ENCODE measurements at regions not wholly inside any gene's neighbourhood (a gene's known extent, or its start where the extent isn't known, plus 50 kb on each side); places are given as distances from the start of the nearest gene placed in this dataset.

DNA sequence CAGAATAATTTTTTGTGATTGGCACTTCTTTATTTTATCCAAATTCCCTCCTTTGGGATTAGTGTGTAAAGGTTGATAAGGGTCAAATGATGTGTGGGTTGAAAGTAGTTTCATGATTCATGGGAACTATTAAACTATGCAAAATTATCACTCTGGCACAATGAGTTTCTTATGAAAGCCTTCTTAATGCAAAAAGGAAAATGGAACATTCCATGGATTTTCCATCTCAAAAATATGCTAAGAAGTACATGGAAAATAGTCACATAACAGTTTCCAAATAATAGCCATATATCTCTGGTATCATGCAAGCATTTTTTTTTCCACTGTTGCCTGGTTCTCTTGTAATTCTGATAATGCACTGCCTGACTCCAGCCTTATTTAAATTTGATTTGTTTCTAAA, 639.7 kb downstream of the NR4A2 start:
- H3K4me1 ChIP-seq (replicated peaks in 1 of 4; ENCODE audit: control insufficient read depth in 3 of 4, insufficient read depth in 4 of 4, low read length in 3 of 4) = no peaks in the 10 kb centered on the region
- H3K9me3 ChIP-seq (ENCODE audit: insufficient read depth in 2 of 2, low read depth in 1 of 2, low read length in 1 of 2) = no peaks in the 10 kb centered on the region
- no peak overlapping the region for H4K5ac ChIP-seq (ENCODE audit: insufficient read length, low read depth, low read length)
- no peak overlapping the region for H2BK12ac ChIP-seq (ENCODE audit: low read depth, low read length)
- H3K14ac ChIP-seq (ENCODE audit: insufficient read length) = no peak overlapping the region
- H3K9ac ChIP-seq (replicated peaks in 1 of 4; ENCODE audit: extremely low read depth in 1 of 4, low read depth in 3 of 4, low read length in 3 of 4) = no peak overlapping the region
- H3K79me2 ChIP-seq (ENCODE audit: control insufficient read depth in 1 of 2, insufficient read depth in 2 of 2, low read length in 2 of 2) = no peaks in the 10 kb centered on the region
- no peak overlapping the region for H4K8ac ChIP-seq (ENCODE audit: extremely low read depth, insufficient read depth, low read length)
- no peak overlapping the region for H3K56ac ChIP-seq (replicated peaks; ENCODE audit: insufficient read length, low read depth, low read length)
- H2AK5ac ChIP-seq (ENCODE audit: low read depth, low read length) = no peak overlapping the region
- no peak for FAIRE-seq
- H3K4me2 ChIP-seq (ENCODE audit: insufficient read depth in 1 of 2, low read depth in 2 of 2, low read length in 2 of 2) = no peak overlapping the region
- H2AFZ ChIP-seq (ENCODE audit: low read length) = no peak overlapping the region
- ChIA-PET CTCF (ENCODE audit: partially characterized antibody) (no interaction called here), POLR2A (ENCODE audit: partially characterized antibody) (no interaction called here)
- no peaks in the 10 kb centered on the region for H4K20me1 ChIP-seq (replicated peaks in 1 of 2; ENCODE audit: control insufficient read depth in 1 of 2, insufficient read depth in 2 of 2, low read length in 2 of 2)
- H3K79me1 ChIP-seq (ENCODE audit: low read depth, low read length) = no peaks in the 10 kb centered on the region
- no peak overlapping the region for H3K18ac ChIP-seq (ENCODE audit: extremely low read depth, low read length)
- no peaks in the 10 kb centered on the region for H3K27me3 ChIP-seq (replicated peaks in 1 of 4; ENCODE audit: control insufficient read depth in 3 of 4, extremely low read depth in 1 of 4, insufficient read depth in 3 of 4, low read length in 3 of 4)
- TF ChIP-seq SAP30 (IDR thresholded peaks at IDR 0.05; ENCODE audit: insufficient read depth, insufficient replicate concordance, low read length) = no peak
- no peak for TF ChIP-seq BACH1 (IDR thresholded peaks at IDR 0.05; ENCODE audit: low read length)
- TF ChIP-seq RFX5 (IDR thresholded peaks at IDR 0.05; ENCODE audit: borderline replicate concordance, low read depth, low read length) = no peak
- no peak for TF ChIP-seq CBX5 (IDR thresholded peaks at IDR 0.05; ENCODE audit: low read depth, low read length)
- H2BK120ac ChIP-seq (replicated peaks; ENCODE audit: low read depth, low read length) = no peak overlapping the region
- H2BK15ac ChIP-seq (ENCODE audit: low read length) = no peak overlapping the region
- no peaks in the 10 kb centered on the region for H3K23me2 ChIP-seq (ENCODE audit: low read depth, low read length)
- H3K27ac ChIP-seq (ENCODE audit: low read depth, low read length) = no peak overlapping the region
- H3K36me3 ChIP-seq (ENCODE audit: control insufficient read depth in 2 of 4, insufficient read depth in 4 of 4, low read length in 3 of 4) = no peaks in the 10 kb centered on the region
- no peak overlapping the region for H3K23ac ChIP-seq (ENCODE audit: insufficient read length)
- DNase-seq (ENCODE audit: low read depth in 1 of 2, low spot score in 2 of 2) = no peak
- H3K4ac ChIP-seq (replicated peaks; ENCODE audit: insufficient read length, low read depth, low read length) = no peak overlapping the region
- H3K4me3 ChIP-seq (ENCODE audit: extremely low read depth in 1 of 4, insufficient read depth in 2 of 4, low read depth in 3 of 4, low read length in 4 of 4) = no peak overlapping the region
- no peak overlapping the region for H2BK20ac ChIP-seq (ENCODE audit: low read length)
- no peak overlapping the region for H2BK5ac ChIP-seq (ENCODE audit: low read depth, low read length)
- H4K91ac ChIP-seq (replicated peaks; ENCODE audit: insufficient read length, low read length) = no peak overlapping the region

Data from H1 (cell line).